GM23338 (cell line): ENCODE measurements at regions not wholly inside any gene's neighbourhood (a gene's known extent, or its start where the extent isn't known, plus 50 kb on each side); places are given as distances from the start of the nearest gene placed in this dataset.

ENCODE experiments used
- ATAC-seq: fragments of 200-7000 bp; cut with Tn5 transposase; 3 replicates; pipeline ENCODE4 v1.9.1; 2020
- DNase-seq: peaks from one replicate; pipeline ENCODE4 v3.0.0-alpha.2; 2015; ENCODE audit warnings: low spot score
- H2AFZ ChIP-seq: fragments of 200-600 bp; sonication (generic); 2 replicates; pipeline ENCODE4 v1.8.0; 2016; ENCODE audit warnings: antibody characterized with exemption, mild to moderate bottlenecking, moderate library complexity
- H3F3A ChIP-seq: fragments of 200-600 bp; sonication (generic); replicated peaks from 2 replicates; pipeline ENCODE4 v1.8.0; 2017; ENCODE audit warnings: antibody characterized with exemption, mixed run types, low read depth
- H3K27ac ChIP-seq: fragments of 200-600 bp; sonication (generic); 2 replicates; pipeline ENCODE4 v1.6.1; 2016; ENCODE audit warnings: low read depth
- H3K27me3 ChIP-seq: fragments of 200-600 bp; sonication (generic); 2 replicates; pipeline ENCODE4 v1.8.0; 2016; ENCODE audit warnings: mild to moderate bottlenecking, mixed run types, moderate library complexity; ENCODE audit not compliant: insufficient read depth
- H3K36me3 ChIP-seq: fragments of 200-600 bp; sonication (generic); 2 replicates; pipeline ENCODE4 v1.8.0; 2016; ENCODE audit warnings: mild to moderate bottlenecking; ENCODE audit not compliant: insufficient read depth
- H3K4me1 ChIP-seq: fragments of 200-600 bp; sonication (generic); 2 replicates; pipeline ENCODE4 v1.8.0; 2016; ENCODE audit warnings: mild to moderate bottlenecking, moderate library complexity; ENCODE audit not compliant: insufficient read depth
- H3K4me2 ChIP-seq: fragments of 200-600 bp; sonication (generic); 2 replicates; pipeline ENCODE4 v1.7.1; 2017; ENCODE audit warnings: mixed run types
- H3K4me3 ChIP-seq: fragments of 200-600 bp; sonication (generic); 2 replicates; pipeline ENCODE4 v1.6.1; 2016; ENCODE audit warnings: mixed run types
- H3K79me2 ChIP-seq: fragments of 200-600 bp; sonication (generic); replicated peaks from 2 replicates; pipeline ENCODE4 v1.8.0; 2017; ENCODE audit warnings: mild to moderate bottlenecking; ENCODE audit not compliant: insufficient read depth
- H3K9me2 ChIP-seq: fragments of 200-600 bp; sonication (generic); 2 replicates; pipeline ENCODE4 v1.8.0; 2017; ENCODE audit not compliant: insufficient read depth
- H4K20me1 ChIP-seq: fragments of 200-600 bp; sonication (generic); replicated peaks from 2 replicates; pipeline ENCODE4 v1.8.0; 2017; ENCODE audit warnings: mild to moderate bottlenecking; ENCODE audit not compliant: insufficient read depth
- H3K27ac Mint-ChIP-seq: 2 replicates; pipeline ENCODE4 v1.8.0; 2020; ENCODE audit warnings: inconsistent platforms, mild to moderate bottlenecking, moderate library complexity, mixed read lengths
- H3K27me3 Mint-ChIP-seq: 3 replicates; pipeline ENCODE4 v1.8.0; 2022; ENCODE audit warnings: low read depth, mild to moderate bottlenecking, moderate library complexity, mixed read lengths, inconsistent platforms; ENCODE audit not compliant: insufficient read depth, poor library complexity
- H3K36me3 Mint-ChIP-seq: 3 replicates; pipeline ENCODE4 v1.8.0; 2021; ENCODE audit warnings: low read depth, mild to moderate bottlenecking, inconsistent platforms, moderate library complexity, mixed read lengths
- H3K4me1 Mint-ChIP-seq: 3 replicates; pipeline ENCODE4 v1.8.0; 2020; ENCODE audit warnings: mild to moderate bottlenecking, inconsistent platforms, mixed read lengths
- H3K4me3 Mint-ChIP-seq: 3 replicates; pipeline ENCODE4 v1.8.0; 2021; ENCODE audit warnings: moderate library complexity, mild to moderate bottlenecking, inconsistent platforms, mixed read lengths
- H3K9me3 Mint-ChIP-seq: 3 replicates; pipeline ENCODE4 v1.8.0; 2020; ENCODE audit warnings: moderate library complexity, mild to moderate bottlenecking, inconsistent platforms, mixed read lengths
- CREB1 ChIP-seq: fragments of 250-450 bp; sonication (Bioruptor Pico); IDR thresholded peaks from 2 replicates; pipeline ENCODE4 v1.5.0; 2020; ENCODE audit warnings: low read depth, mild to moderate bottlenecking, moderate library complexity
- EZH2 ChIP-seq: fragments of 200-600 bp; sonication (generic); IDR thresholded peaks from one replicate; pipeline ENCODE4 v1.8.0; 2017; ENCODE audit warnings: antibody characterized with exemption, mild to moderate bottlenecking, low read depth; ENCODE audit not compliant: unreplicated experiment
- EZH2phosphoT487 ChIP-seq: fragments of 200-600 bp; sonication (generic); IDR thresholded peaks from one replicate; pipeline ENCODE4 v1.8.1; 2018; ENCODE audit warnings: antibody characterized with exemption; ENCODE audit not compliant: unreplicated experiment
- JUNB ChIP-seq: IDR thresholded peaks from one replicate; pipeline ENCODE4 v1.6.1; 2016; ENCODE audit warnings: antibody characterized with exemption; ENCODE audit not compliant: unreplicated experiment
- NANOG ChIP-seq: IDR thresholded peaks from 2 replicates; pipeline ENCODE4 v1.6.1; 2016; ENCODE audit warnings: antibody characterized with exemption, borderline replicate concordance
- POLR2AphosphoS5 ChIP-seq: IDR thresholded peaks from 2 replicates; pipeline ENCODE4 v1.6.1; 2016; ENCODE audit warnings: antibody characterized with exemption, low read depth
- STAT1 ChIP-seq: IDR thresholded peaks from one replicate; pipeline ENCODE4 v1.6.1; 2016; ENCODE audit warnings: antibody characterized with exemption; ENCODE audit not compliant: unreplicated experiment
- ZNF114 ChIP-seq: fragments of 250-450 bp; sonication (Bioruptor Pico); IDR thresholded peaks from 2 replicates; pipeline ENCODE4 v1.5.0; 2020; ENCODE audit warnings: mild to moderate bottlenecking, moderate library complexity
- ZNF331 ChIP-seq: fragments of 250-450 bp; sonication (Bioruptor Pico); IDR thresholded peaks from 2 replicates; pipeline ENCODE4 v1.5.0; 2020; ENCODE audit warnings: low read depth, mild to moderate bottlenecking, moderate library complexity
- TF ChIP-seq, protein P1 (sequence below): IDR thresholded peaks from 2 replicates; pipeline ENCODE4 v1.6.1; 2016; ENCODE audit warnings: antibody characterized with exemption
- TF ChIP-seq, protein P2 (sequence below), 2 experiments: fragments of 200-600 bp in 1 of 2; sonication (generic) in 1 of 2; conservative IDR thresholded peaks; 2 replicates each; pipeline versions ENCODE4 v1.5.1 to v1.6.1; 2016 to 2017; ENCODE audit warnings: antibody characterized with exemption in 2 of 2, low read depth in 2 of 2, mild to moderate bottlenecking in 2 of 2, moderate library complexity in 1 of 2
- TF ChIP-seq, protein P3 (sequence below): IDR thresholded peaks from one replicate; pipeline ENCODE4 v1.6.1; 2018; ENCODE audit warnings: antibody characterized with exemption; ENCODE audit not compliant: unreplicated experiment
- TF ChIP-seq, protein P4 (sequence below): fragments of 250-450 bp; sonication (Bioruptor Pico); IDR thresholded peaks from 2 replicates; pipeline ENCODE4 v1.5.0; 2020; ENCODE audit warnings: mild to moderate bottlenecking, moderate library complexity

DNA sequence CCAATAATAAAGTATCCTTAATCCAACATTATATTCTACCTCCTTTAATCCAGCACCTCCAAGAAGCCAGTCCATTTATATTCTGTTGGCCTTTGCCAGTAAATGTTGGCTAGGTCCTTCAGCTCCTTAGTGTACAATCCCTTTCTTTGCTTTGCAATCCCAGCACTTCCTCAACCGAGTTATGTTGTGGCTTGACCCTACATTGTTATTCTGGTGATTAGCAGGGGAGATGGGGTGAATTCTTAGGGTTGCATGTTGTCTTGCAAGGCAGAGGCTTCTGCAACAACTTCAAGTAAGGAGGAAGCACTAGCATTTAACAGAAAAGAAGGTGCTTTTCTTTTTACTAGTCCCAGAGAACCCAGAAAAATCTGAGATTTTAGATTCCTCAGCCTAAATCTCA lies 127.2 kb downstream of the CD47 start:
- Histone ChIP-seq H3F3A (no peaks in the 10 kb centered on the region), H3K4me3 (no peak overlapping the region), H3K4me2 (no peak overlapping the region), H3K79me2 (no peaks in the 10 kb centered on the region), H3K36me3 (no peaks in the 10 kb centered on the region), H4K20me1 (no peaks in the 10 kb centered on the region), H3K4me1 (no peaks in the 10 kb centered on the region), H3K27me3 (no peaks in the 10 kb centered on the region), H3K27ac (no peak overlapping the region), H3K9me2 (peaks cover 11% of the 10 kb centered on the region; the same call in 1 of the 2 replicates), H2AFZ (peak overlapping the region; percentile 65)
- Mint-ChIP-seq H3K27me3 (peaks cover 2% of the 10 kb centered on the region), H3K4me3 (no peak overlapping the region), H3K36me3 (no peaks in the 10 kb centered on the region), H3K27ac (no peak overlapping the region), H3K4me1 (peaks cover 17% of the 10 kb centered on the region; the same call in 2 of the 3 replicates), H3K9me3 (no peaks in the 10 kb centered on the region)
- no peak for ATAC-seq
- DNase-seq = no peak
- TF ChIP-seq STAT1 = no peak
- no peak for TF ChIP-seq NANOG
- no peak for TF ChIP-seq ZNF331
- TF ChIP-seq EZH2 = no peak
- TF ChIP-seq, protein P1, sequence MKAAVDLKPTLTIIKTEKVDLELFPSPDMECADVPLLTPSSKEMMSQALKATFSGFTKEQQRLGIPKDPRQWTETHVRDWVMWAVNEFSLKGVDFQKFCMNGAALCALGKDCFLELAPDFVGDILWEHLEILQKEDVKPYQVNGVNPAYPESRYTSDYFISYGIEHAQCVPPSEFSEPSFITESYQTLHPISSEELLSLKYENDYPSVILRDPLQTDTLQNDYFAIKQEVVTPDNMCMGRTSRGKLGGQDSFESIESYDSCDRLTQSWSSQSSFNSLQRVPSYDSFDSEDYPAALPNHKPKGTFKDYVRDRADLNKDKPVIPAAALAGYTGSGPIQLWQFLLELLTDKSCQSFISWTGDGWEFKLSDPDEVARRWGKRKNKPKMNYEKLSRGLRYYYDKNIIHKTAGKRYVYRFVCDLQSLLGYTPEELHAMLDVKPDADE = no peak
- TF ChIP-seq, protein P2, sequence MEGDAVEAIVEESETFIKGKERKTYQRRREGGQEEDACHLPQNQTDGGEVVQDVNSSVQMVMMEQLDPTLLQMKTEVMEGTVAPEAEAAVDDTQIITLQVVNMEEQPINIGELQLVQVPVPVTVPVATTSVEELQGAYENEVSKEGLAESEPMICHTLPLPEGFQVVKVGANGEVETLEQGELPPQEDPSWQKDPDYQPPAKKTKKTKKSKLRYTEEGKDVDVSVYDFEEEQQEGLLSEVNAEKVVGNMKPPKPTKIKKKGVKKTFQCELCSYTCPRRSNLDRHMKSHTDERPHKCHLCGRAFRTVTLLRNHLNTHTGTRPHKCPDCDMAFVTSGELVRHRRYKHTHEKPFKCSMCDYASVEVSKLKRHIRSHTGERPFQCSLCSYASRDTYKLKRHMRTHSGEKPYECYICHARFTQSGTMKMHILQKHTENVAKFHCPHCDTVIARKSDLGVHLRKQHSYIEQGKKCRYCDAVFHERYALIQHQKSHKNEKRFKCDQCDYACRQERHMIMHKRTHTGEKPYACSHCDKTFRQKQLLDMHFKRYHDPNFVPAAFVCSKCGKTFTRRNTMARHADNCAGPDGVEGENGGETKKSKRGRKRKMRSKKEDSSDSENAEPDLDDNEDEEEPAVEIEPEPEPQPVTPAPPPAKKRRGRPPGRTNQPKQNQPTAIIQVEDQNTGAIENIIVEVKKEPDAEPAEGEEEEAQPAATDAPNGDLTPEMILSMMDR (conservative IDR thresholded peaks at IDR 0.05; ENCODE audit: low read depth in 2 of 2) = no peak
- TF ChIP-seq, protein P3, sequence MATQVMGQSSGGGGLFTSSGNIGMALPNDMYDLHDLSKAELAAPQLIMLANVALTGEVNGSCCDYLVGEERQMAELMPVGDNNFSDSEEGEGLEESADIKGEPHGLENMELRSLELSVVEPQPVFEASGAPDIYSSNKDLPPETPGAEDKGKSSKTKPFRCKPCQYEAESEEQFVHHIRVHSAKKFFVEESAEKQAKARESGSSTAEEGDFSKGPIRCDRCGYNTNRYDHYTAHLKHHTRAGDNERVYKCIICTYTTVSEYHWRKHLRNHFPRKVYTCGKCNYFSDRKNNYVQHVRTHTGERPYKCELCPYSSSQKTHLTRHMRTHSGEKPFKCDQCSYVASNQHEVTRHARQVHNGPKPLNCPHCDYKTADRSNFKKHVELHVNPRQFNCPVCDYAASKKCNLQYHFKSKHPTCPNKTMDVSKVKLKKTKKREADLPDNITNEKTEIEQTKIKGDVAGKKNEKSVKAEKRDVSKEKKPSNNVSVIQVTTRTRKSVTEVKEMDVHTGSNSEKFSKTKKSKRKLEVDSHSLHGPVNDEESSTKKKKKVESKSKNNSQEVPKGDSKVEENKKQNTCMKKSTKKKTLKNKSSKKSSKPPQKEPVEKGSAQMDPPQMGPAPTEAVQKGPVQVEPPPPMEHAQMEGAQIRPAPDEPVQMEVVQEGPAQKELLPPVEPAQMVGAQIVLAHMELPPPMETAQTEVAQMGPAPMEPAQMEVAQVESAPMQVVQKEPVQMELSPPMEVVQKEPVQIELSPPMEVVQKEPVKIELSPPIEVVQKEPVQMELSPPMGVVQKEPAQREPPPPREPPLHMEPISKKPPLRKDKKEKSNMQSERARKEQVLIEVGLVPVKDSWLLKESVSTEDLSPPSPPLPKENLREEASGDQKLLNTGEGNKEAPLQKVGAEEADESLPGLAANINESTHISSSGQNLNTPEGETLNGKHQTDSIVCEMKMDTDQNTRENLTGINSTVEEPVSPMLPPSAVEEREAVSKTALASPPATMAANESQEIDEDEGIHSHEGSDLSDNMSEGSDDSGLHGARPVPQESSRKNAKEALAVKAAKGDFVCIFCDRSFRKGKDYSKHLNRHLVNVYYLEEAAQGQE = no peak
- TF ChIP-seq, protein P4, sequence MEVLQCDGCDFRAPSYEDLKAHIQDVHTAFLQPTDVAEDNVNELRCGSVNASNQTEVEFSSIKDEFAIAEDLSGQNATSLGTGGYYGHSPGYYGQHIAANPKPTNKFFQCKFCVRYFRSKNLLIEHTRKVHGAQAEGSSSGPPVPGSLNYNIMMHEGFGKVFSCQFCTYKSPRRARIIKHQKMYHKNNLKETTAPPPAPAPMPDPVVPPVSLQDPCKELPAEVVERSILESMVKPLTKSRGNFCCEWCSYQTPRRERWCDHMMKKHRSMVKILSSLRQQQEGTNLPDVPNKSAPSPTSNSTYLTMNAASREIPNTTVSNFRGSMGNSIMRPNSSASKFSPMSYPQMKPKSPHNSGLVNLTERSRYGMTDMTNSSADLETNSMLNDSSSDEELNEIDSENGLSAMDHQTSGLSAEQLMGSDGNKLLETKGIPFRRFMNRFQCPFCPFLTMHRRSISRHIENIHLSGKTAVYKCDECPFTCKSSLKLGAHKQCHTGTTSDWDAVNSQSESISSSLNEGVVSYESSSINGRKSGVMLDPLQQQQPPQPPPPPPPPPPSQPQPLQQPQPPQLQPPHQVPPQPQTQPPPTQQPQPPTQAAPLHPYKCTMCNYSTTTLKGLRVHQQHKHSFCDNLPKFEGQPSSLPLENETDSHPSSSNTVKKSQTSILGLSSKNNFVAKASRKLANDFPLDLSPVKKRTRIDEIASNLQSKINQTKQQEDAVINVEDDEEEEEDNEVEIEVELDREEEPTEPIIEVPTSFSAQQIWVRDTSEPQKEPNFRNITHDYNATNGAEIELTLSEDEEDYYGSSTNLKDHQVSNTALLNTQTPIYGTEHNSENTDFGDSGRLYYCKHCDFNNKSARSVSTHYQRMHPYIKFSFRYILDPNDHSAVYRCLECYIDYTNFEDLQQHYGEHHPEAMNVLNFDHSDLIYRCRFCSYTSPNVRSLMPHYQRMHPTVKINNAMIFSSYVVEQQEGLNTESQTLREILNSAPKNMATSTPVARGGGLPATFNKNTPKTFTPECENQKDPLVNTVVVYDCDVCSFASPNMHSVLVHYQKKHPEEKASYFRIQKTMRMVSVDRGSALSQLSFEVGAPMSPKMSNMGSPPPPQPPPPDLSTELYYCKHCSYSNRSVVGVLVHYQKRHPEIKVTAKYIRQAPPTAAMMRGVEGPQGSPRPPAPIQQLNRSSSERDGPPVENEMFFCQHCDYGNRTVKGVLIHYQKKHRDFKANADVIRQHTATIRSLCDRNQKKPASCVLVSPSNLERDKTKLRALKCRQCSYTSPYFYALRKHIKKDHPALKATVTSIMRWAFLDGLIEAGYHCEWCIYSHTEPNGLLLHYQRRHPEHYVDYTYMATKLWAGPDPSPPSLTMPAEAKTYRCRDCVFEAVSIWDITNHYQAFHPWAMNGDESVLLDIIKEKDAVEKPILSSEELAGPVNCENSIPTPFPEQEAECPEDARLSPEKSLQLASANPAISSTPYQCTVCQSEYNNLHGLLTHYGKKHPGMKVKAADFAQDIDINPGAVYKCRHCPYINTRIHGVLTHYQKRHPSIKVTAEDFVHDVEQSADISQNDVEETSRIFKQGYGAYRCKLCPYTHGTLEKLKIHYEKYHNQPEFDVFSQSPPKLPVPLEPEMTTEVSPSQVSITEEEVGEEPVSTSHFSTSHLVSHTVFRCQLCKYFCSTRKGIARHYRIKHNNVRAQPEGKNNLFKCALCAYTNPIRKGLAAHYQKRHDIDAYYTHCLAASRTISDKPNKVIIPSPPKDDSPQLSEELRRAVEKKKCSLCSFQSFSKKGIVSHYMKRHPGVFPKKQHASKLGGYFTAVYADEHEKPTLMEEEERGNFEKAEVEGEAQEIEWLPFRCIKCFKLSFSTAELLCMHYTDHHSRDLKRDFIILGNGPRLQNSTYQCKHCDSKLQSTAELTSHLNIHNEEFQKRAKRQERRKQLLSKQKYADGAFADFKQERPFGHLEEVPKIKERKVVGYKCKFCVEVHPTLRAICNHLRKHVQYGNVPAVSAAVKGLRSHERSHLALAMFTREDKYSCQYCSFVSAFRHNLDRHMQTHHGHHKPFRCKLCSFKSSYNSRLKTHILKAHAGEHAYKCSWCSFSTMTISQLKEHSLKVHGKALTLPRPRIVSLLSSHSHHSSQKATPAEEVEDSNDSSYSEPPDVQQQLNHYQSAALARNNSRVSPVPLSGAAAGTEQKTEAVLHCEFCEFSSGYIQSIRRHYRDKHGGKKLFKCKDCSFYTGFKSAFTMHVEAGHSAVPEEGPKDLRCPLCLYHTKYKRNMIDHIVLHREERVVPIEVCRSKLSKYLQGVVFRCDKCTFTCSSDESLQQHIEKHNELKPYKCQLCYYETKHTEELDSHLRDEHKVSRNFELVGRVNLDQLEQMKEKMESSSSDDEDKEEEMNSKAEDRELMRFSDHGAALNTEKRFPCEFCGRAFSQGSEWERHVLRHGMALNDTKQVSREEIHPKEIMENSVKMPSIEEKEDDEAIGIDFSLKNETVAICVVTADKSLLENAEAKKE (CRISPR knock-in tag) = no peak
- TF ChIP-seq JUNB = no peak
- no peak for TF ChIP-seq ZNF114 (CRISPR knock-in tag)
- TF ChIP-seq CREB1 (CRISPR knock-in tag) = no peak
- no peak for TF ChIP-seq POLR2AphosphoS5
- TF ChIP-seq EZH2phosphoT487 = no peak
